Epithelial cell of esophagus (primary cell): ENCODE measurements at regions not wholly inside any gene's neighbourhood (a gene's known extent, or its start where the extent isn't known, plus 50 kb on each side); places are given as distances from the start of the nearest gene placed in this dataset.
A peak's percentile ranks its signal among the peaks of the same experiment; 100 is the strongest.

Experiments used
- DNase-seq: peaks from one replicate; pipeline ENCODE4 v3.0.0; 2010; ENCODE audit warnings: low read depth
- H3K4me3 ChIP-seq: 2 replicates; pipeline ENCODE4 v1.5.1; 2011; ENCODE audit warnings: mild to moderate bottlenecking, low read length, control low read depth
- TF ChIP-seq, protein P1 (sequence below): IDR thresholded peaks from 2 replicates; pipeline ENCODE4 v1.5.1; 2011; ENCODE audit warnings: low read depth, mild to moderate bottlenecking, low read length, control low read depth, inconsistent platforms; ENCODE audit not compliant: insufficient read depth; ENCODE audit errors: missing control alignments

DNA sequence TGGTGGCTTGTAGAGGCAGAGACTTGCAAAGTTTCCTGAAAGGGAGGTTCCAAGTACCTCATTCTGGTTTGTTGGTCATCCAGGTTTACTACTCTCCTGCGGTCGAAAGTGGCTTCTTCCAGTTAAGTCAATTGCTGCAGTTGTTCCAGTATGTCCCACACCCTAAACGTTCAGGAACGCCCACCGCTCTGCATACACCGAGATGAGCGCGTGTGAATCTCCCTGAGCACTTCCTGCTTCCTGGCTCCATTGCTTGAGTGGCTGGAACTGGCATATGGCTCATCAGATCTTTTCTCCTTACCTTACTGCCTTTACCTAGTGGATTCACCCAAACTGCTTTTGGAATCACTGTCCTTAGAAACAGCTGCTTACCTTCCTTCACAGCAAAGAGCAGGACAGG is 59.1 kb upstream of the GLIS3 start:
- TF ChIP-seq, protein P1, sequence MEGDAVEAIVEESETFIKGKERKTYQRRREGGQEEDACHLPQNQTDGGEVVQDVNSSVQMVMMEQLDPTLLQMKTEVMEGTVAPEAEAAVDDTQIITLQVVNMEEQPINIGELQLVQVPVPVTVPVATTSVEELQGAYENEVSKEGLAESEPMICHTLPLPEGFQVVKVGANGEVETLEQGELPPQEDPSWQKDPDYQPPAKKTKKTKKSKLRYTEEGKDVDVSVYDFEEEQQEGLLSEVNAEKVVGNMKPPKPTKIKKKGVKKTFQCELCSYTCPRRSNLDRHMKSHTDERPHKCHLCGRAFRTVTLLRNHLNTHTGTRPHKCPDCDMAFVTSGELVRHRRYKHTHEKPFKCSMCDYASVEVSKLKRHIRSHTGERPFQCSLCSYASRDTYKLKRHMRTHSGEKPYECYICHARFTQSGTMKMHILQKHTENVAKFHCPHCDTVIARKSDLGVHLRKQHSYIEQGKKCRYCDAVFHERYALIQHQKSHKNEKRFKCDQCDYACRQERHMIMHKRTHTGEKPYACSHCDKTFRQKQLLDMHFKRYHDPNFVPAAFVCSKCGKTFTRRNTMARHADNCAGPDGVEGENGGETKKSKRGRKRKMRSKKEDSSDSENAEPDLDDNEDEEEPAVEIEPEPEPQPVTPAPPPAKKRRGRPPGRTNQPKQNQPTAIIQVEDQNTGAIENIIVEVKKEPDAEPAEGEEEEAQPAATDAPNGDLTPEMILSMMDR: no peak
- H3K4me3 ChIP-seq: no peak overlapping the region
- no peak for DNase-seq

DNA sequence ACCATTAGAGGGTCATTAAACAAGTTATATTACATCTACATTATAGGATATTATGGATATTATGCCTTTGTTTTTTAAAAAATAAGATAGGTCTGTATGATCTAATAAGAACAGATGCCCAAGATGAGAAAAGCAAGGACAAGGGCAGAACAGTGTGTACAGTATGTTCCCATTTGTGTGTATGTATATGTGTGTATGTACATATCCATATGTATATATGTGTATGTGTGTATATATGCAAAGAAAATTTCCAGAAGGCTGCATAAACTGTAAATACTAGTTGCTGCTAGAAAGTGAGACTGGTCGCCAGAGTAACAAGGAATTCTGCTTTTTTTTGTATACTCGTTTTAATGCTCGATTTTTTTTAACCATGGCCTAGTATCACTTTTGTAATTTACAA is 58.1 kb upstream of the GLIS3 start:
- DNase-seq: no peak
- TF ChIP-seq, protein P1: no peak
- H3K4me3 ChIP-seq: no peak overlapping the region

DNA sequence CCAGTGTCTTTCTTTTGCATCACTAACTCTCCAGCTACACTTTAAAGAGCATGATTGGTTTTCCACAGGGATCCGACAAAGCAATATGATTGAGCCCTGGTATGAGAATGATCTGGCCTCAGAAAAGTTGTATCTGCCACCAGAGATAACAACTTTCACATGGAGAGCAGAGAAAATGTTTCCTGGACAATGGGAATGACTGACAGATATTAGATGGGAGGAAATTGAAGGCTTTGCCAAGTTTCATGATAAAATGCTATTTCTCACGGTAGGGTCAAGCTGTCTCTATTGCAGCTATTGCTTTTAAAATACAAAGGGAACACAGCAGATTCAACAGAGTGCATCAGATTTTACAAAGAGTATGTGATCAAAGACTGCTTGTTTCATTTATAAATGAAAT is 56.4 kb upstream of the GLIS3 start:
- DNase-seq: no peak
- H3K4me3 ChIP-seq: no peak overlapping the region
- TF ChIP-seq, protein P1: no peak

DNA sequence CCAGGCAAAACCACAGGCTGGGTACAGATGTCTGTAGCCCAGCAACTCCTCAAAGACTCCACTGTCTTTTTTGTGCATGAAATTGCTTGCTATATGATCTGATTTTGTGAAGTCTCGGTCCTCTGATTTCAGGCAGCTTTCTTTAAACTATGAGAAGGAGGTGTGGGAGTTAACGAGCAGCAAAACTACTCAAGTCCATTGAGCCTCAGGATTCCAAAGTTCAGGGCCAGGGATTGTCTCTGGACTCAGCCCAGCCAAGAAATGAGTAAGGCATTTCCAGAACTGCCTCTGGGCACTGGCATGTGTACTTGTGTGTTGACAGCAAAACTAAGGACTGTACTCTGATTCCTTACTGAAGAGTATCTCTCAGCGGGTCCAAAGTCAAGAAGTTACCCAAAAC is 53.4 kb upstream of the GLIS3 start:
- TF ChIP-seq, protein P1: no peak
- DNase-seq: peak; percentile 31
- H3K4me3 ChIP-seq: no peak overlapping the region

DNA sequence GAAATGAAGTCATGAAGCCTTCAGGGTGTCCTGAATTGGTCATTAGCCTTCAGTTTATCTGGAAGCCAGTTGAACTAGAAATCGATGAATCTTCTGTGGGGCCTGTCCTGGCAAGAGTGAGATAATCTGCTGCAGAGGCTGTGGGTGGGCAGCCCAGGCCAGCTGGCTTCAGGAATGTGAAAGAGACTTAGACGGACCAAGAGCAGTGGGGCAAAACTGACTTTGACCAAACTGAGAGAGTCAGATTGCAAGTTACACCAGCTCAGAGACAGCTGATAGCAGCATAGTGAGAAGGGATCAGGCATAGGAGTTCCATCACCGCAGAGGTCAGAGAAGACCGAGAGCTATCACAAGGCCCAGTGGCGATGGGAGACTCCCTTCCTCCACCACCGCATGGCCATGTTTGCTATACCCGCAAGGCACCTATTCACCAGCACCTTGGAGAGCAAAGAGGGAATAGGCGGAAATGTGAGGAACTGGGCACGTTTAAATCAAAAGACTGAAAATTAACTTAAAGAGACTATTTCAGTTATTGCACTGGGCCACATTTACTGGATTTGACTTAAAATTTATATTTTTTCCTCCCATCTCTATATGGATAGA is 50.0 kb upstream of the GLIS3 start:
- DNase-seq: no peak

More for the DNA sequence above, 50.0 kb upstream of the GLIS3 start:
- TF ChIP-seq, protein P1: no peak
- H3K4me3 ChIP-seq: no peak overlapping the region
